Gastroesophageal sphincter (tissue), 4 donors: ENCODE measurements at regions not wholly inside any gene's neighbourhood (a gene's known extent, or its start where the extent isn't known, plus 50 kb on each side); places are given as distances from the start of the nearest gene placed in this dataset.

Source experiments
- ATAC-seq: fragments of 150-250 bp; one replicate; pipeline ENCODE4 v1.9.1; 2016; ENCODE audit warnings: mild to moderate bottlenecking, moderate library complexity
- H3K27ac ChIP-seq, 4 donors: fragments of 200-600 bp; sonication (generic) in 3 of 4; 1 replicate in 3 of 4; 2 replicates in 1 of 4; pipeline ENCODE4 v1.5.1; 2016 to 2019
- H3K27me3 ChIP-seq: fragments of 200-600 bp; sonication (generic); one replicate; pipeline ENCODE4 v1.5.1; 2019
- H3K36me3 ChIP-seq, 2 donors: fragments of 200-600 bp; sonication (generic); one replicate each; pipeline ENCODE4 v1.5.1; 2019; ENCODE audit warnings: control low read depth in 1 of 2
- H3K4me1 ChIP-seq, 3 donors: fragments of 200-600 bp; sonication (generic); 1 replicate in 2 of 3; 2 replicates in 1 of 3; pipeline ENCODE4 v1.5.1; 2016 to 2019; ENCODE audit warnings: control low read depth in 2 of 3
- H3K4me3 ChIP-seq, 2 donors: fragments of 200-600 bp; sonication (generic); one replicate each; pipeline ENCODE4 v1.5.1; 2019; ENCODE audit warnings: mild to moderate bottlenecking in 1 of 2, moderate library complexity in 1 of 2
- H3K9me3 ChIP-seq, 3 donors: fragments of 200-600 bp; sonication (generic); one replicate each; pipeline ENCODE4 v1.5.1; 2017 to 2019; ENCODE audit warnings: control low read depth in 2 of 3
- CTCF ChIP-seq, 4 experiments: fragments of 200-600 bp in 2 of 4; fragments of 450-650 bp in 2 of 4; sonication (generic) in 1 of 4; IDR thresholded peaks; one replicate each; pipeline ENCODE4 v1.5.1; 2017 to 2019; ENCODE audit warnings: antibody characterized with exemption in 4 of 4, mild to moderate bottlenecking in 2 of 4, moderate library complexity in 2 of 4
- EP300 ChIP-seq: sonication (generic); formaldehyde crosslinking; IDR thresholded peaks from one replicate; pipeline ENCODE4 v1.6.1; 2017; ENCODE audit warnings: antibody characterized with exemption, mild to moderate bottlenecking
- POLR2A ChIP-seq, 2 donors: fragments of 450-650 bp; IDR thresholded peaks; one replicate each; pipeline ENCODE4 v1.6.1; 2017; ENCODE audit warnings: antibody characterized with exemption in 2 of 2, mild to moderate bottlenecking in 2 of 2, moderate library complexity in 1 of 2
- POLR2AphosphoS5 ChIP-seq: sonication (generic); formaldehyde crosslinking; IDR thresholded peaks from one replicate; pipeline ENCODE4 v1.6.1; 2017; ENCODE audit warnings: antibody characterized with exemption
- WGBS, 2 donors: methylation state at CpG; one replicate each; pipeline ENCODE4 v1.1.5; 2018; ENCODE audit warnings: low coverage in 1 of 2; 5-methylcytosine and 5-hydroxymethylcytosine counted together

GRCh38 chr15:70286113-70286806 lies 188.5 kb upstream of the TLE3 start:
- Histone ChIP-seq H3K4me3 (no peak overlapping the region), H3K27ac (no peak overlapping the region), H3K4me1 (peaks cover 0 to 38% (median 9%) of the 10 kb centered on the region in 3 donors), H3K27me3 (no peaks in the 10 kb centered on the region), H3K36me3 (no peaks in the 10 kb centered on the region), H3K9me3 (no peaks in the 10 kb centered on the region)
- TF ChIP-seq EP300, result no peak
- TF ChIP-seq POLR2AphosphoS5, result no peak
- TF ChIP-seq POLR2A (IDR thresholded peaks at IDR 0.05), result no peak
- TF ChIP-seq CTCF (IDR thresholded peaks at IDR 0.05), result no peak
- 47 to 50% methylated on average over 2 to 5 of the region's 5 CpGs for WGBS, 2 donors
- ATAC-seq, result no peak

DNA sequence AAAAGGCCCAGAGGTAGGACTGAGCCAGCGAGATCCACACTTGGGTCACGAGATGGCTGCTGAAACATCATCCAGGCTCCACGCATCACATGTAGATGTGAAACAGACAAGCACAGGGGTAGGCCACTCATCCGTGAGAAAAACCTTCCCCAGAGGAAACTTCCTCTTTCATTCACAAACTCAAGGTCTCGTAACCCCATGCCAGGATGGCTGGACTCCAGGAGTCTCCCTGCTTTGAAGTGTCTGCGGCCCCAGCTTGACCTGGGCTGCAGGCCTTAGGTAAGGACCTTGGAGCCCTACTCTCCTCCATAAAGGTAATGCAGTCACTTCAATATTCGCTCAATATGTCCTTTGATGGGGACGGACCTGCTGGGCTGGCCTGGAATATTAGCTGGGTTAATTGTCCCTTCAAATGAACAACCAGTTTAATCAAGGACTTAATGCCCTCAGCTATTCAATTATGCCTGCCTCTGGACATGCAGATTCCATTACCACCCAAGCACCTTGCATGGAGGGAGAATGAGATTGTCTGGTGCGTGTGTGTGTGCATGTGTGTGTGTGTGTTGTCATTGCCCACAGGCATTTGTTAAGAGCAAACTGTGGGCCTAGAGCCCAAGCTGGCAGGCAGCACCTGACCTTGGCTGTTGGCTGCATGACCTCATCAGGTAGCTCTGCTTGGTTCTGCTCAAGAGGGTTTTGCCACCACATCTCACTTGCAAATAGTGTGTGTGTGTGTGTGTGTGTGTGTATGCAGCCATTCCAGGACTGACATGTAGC lies 186.9 kb upstream of the TLE3 start:
- no peaks in the 10 kb centered on the region for H3K27me3 ChIP-seq
- ATAC-seq, result no peak
- no peak overlapping the region for H3K4me3 ChIP-seq
- H3K27ac ChIP-seq, result no peak overlapping the region
- 77 to 89% methylated on average over 4 to 8 of the region's 9 CpGs for WGBS, 2 donors
- peaks cover 0 to 27% (median 4%) of the 10 kb centered on the region in 3 donors for H3K4me1 ChIP-seq
- no peaks in the 10 kb centered on the region for H3K36me3 ChIP-seq
- TF ChIP-seq CTCF (IDR thresholded peaks at IDR 0.05), result no peak
- no peak for TF ChIP-seq POLR2A (IDR thresholded peaks at IDR 0.05)
- no peak for TF ChIP-seq EP300
- TF ChIP-seq POLR2AphosphoS5, result no peak
- no peaks in the 10 kb centered on the region for H3K9me3 ChIP-seq

DNA sequence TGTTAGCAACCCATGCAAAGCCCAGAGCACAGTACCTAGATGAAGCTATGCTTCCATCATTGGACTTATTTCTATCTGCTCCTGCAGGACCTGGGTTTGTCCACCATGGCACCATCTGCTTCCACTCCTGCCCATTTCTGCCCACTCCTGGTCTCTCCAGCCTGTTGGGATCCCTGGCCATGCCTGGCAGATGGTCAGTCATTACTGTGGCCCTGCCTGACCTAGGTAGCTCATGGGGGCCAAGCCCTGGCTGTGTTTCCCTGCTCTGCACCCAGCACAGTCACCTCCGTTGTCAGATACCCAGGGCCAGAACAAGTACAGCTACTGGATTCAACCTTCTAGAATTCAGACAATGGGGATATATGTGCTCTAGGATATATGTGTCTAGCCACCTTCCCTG lies 185.8 kb upstream of the TLE3 start:
- no peaks in the 10 kb centered on the region for H3K36me3 ChIP-seq
- no CpG with 5 or more reads among the region's 1 CpG for WGBS, 2 donors
- H3K9me3 ChIP-seq, result no peaks in the 10 kb centered on the region
- ATAC-seq, result no peak
- TF ChIP-seq EP300 (no peak), CTCF (IDR thresholded peaks at IDR 0.05) (no peak), POLR2AphosphoS5 (no peak), POLR2A (IDR thresholded peaks at IDR 0.05) (no peak)
- H3K27ac ChIP-seq, result no peak overlapping the region
- H3K27me3 ChIP-seq, result no peaks in the 10 kb centered on the region
- H3K4me1 ChIP-seq, result peaks cover 0 to 21% (median 0%) of the 10 kb centered on the region in 3 donors
- no peak overlapping the region for H3K4me3 ChIP-seq

DNA sequence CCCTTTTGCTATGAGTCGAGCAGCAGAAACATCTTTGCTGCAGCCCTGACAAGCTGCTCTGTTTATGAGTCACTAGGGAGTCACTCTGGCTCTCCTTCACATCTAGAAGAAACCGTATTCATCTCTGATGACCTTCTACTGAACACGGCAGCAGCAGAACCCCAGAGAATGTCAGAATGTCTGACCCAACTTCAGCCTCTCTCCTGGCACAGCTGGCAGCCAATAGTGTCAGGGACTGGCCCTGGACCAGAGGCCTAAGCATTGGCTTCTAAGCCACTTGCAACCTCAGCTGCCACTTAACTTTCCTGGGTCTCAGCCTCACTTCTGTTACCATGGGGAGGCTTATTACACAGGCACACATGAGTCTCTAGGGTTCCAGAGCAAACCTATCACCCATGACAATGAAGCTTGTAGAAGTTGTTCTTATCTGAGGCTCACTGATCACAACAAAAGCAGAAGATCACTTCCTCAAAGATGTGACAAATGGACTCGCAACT lies 184.1 kb upstream of the TLE3 start:
- Histone ChIP-seq H3K4me1 (peaks cover 0 to 21% (median 0%) of the 10 kb centered on the region in 3 donors), H3K4me3 (no peak overlapping the region), H3K36me3 (no peaks in the 10 kb centered on the region), H3K9me3 (no peaks in the 10 kb centered on the region), H3K27ac (no peak overlapping the region), H3K27me3 (no peaks in the 10 kb centered on the region)
- TF ChIP-seq CTCF (IDR thresholded peaks at IDR 0.05) (no peak), POLR2AphosphoS5 (peak; percentile 50)
- WGBS, 2 donors, result 58 to 63% methylated on average over 2 to 3 of the region's 4 CpGs
- ATAC-seq, result no peak
